HEK293 (cell line): ENCODE measurements at regions not wholly inside any gene's neighbourhood (a gene's known extent, or its start where the extent isn't known, plus 50 kb on each side); places are given as distances from the start of the nearest gene placed in this dataset.

ENCODE experiments used
- CTCF ChIA-PET: fragments of 350-600 bp; formaldehyde crosslinking; extraction: SDS; loops from one replicate; lab custom pipeline; 2021; ENCODE audit warnings: antibody characterized with exemption; lab: Yijun Ruan, JAX
- POLR2A ChIA-PET: fragments of 300-600 bp; formaldehyde crosslinking; extraction: SDS; loops from one replicate; lab custom pipeline; 2020; ENCODE audit warnings: antibody characterized with exemption, inconsistent platforms; lab: Yijun Ruan, JAX
- H3K27ac ChIP-seq: fragments of 200-500 bp; sonication (Bioruptor generic); 2 replicates; pipeline ENCODE4 v1.5.1; 2014; ENCODE audit warnings: low read depth, low read length, control low read depth, inconsistent platforms; ENCODE audit errors: extremely low read depth
- H3K36me3 ChIP-seq, 2 experiments: fragments of 200-500 bp in 1 of 2; sonication (Bioruptor generic) in 1 of 2; 1 replicate in 1 of 2; 2 replicates in 1 of 2; pipeline ENCODE4 v1.5.1; 2014 to 2017; ENCODE audit warnings: inconsistent platforms in 2 of 2, low read length in 2 of 2; ENCODE audit not compliant: control insufficient read depth in 2 of 2, insufficient read depth in 1 of 2
- H3K4me1 ChIP-seq: fragments of 200-500 bp; sonication (Bioruptor generic); 2 replicates; pipeline ENCODE4 v1.5.1; 2014; ENCODE audit warnings: mild to moderate bottlenecking, low read length, inconsistent platforms; ENCODE audit not compliant: control insufficient read depth, insufficient read depth
- H3K4me3 ChIP-seq: 2 replicates; pipeline ENCODE4 v1.5.1; 2011; ENCODE audit warnings: low read depth, mild to moderate bottlenecking, control low read depth, low read length, moderate library complexity
- H3K9me3 ChIP-seq: fragments of 200-500 bp; sonication (Bioruptor generic); 2 replicates; pipeline ENCODE4 v1.5.1; 2014; ENCODE audit warnings: low read depth, low read length, inconsistent platforms; ENCODE audit not compliant: control insufficient read depth, insufficient read depth
- FEZF1 ChIP-seq: fragments of 450-650 bp; formaldehyde crosslinking; IDR thresholded peaks from 2 replicates; pipeline ENCODE4 v1.5.1; 2016; ENCODE audit warnings: missing biosample characterization, missing genetic modification characterization
- MYNN ChIP-seq: fragments of 450-650 bp; formaldehyde crosslinking; IDR thresholded peaks from 2 replicates; pipeline ENCODE4 v1.5.1; 2016; ENCODE audit warnings: missing biosample characterization, missing genetic modification characterization, borderline replicate concordance
- SP3 ChIP-seq: fragments of 450-650 bp; formaldehyde crosslinking; IDR thresholded peaks from 2 replicates; pipeline ENCODE4 v1.5.1; 2016; ENCODE audit warnings: missing biosample characterization, missing genetic modification characterization
- WT1 ChIP-seq: fragments of 450-650 bp; formaldehyde crosslinking; IDR thresholded peaks from 2 replicates; pipeline ENCODE4 v1.5.1; 2016; ENCODE audit warnings: missing biosample characterization, missing genetic modification characterization
- ZBTB17 ChIP-seq: fragments of 450-650 bp; formaldehyde crosslinking; IDR thresholded peaks from 2 replicates; pipeline ENCODE4 v1.5.1; 2016; ENCODE audit warnings: missing biosample characterization, missing genetic modification characterization
- ZEB2 ChIP-seq: fragments of 450-650 bp; formaldehyde crosslinking; IDR thresholded peaks from 2 replicates; pipeline ENCODE4 v1.5.1; 2016; ENCODE audit warnings: missing biosample characterization, missing genetic modification characterization
- ZIC2 ChIP-seq: fragments of 450-650 bp; formaldehyde crosslinking; IDR thresholded peaks from 2 replicates; pipeline ENCODE4 v1.5.1; 2016; ENCODE audit warnings: missing biosample characterization, missing genetic modification characterization
- ZNF132 ChIP-seq: fragments of 450-650 bp; formaldehyde crosslinking; IDR thresholded peaks from 2 replicates; pipeline ENCODE4 v1.5.1; 2017; ENCODE audit warnings: missing biosample characterization, missing genetic modification characterization, borderline replicate concordance
- ZNF157 ChIP-seq: fragments of 450-650 bp; formaldehyde crosslinking; IDR thresholded peaks from 2 replicates; pipeline ENCODE4 v1.5.1; 2016; ENCODE audit warnings: missing biosample characterization, missing genetic modification characterization
- ZNF169 ChIP-seq: fragments of 450-650 bp; formaldehyde crosslinking; IDR thresholded peaks from 2 replicates; pipeline ENCODE4 v1.5.1; 2016; ENCODE audit warnings: missing biosample characterization, missing genetic modification characterization
- ZNF274 ChIP-seq, 2 experiments: fragments of 200-500 bp in 1 of 2; fragments of 450-650 bp in 1 of 2; sonication (Bioruptor generic) in 1 of 2; formaldehyde crosslinking in 1 of 2; IDR thresholded peaks; 2 replicates each; pipeline versions ENCODE4 v1.5.1 to v1.6.1; 2014 to 2016; ENCODE audit warnings: borderline replicate concordance in 1 of 2, inconsistent platforms in 1 of 2, low read length in 1 of 2, missing biosample characterization in 1 of 2, missing genetic modification characterization in 1 of 2
- ZNF416 ChIP-seq: fragments of 450-650 bp; formaldehyde crosslinking; IDR thresholded peaks from 2 replicates; pipeline ENCODE4 v1.5.1; 2016; ENCODE audit warnings: missing biosample characterization, missing genetic modification characterization
- ZNF544 ChIP-seq: fragments of 450-650 bp; formaldehyde crosslinking; IDR thresholded peaks from 2 replicates; pipeline ENCODE4 v1.5.0; 2017; ENCODE audit warnings: missing biosample characterization, missing genetic modification characterization
- ZNF654 ChIP-seq: fragments of 450-650 bp; formaldehyde crosslinking; IDR thresholded peaks from 2 replicates; pipeline ENCODE4 v1.5.1; 2016; ENCODE audit warnings: low read depth, missing biosample characterization, missing genetic modification characterization
- TF ChIP-seq, protein P1 (sequence below): fragments of 450-650 bp; IDR thresholded peaks from 2 replicates; pipeline ENCODE4 v1.5.1; 2018; ENCODE audit warnings: missing biosample characterization, missing genetic modification characterization
- TF ChIP-seq, protein P2 (sequence below): fragments of 450-650 bp; formaldehyde crosslinking; IDR thresholded peaks from 2 replicates; pipeline ENCODE4 v1.5.1; 2016; ENCODE audit warnings: missing biosample characterization, missing genetic modification characterization, borderline replicate concordance
- TF ChIP-seq, protein P3 (sequence below): fragments of 450-650 bp; formaldehyde crosslinking; IDR thresholded peaks from 2 replicates; pipeline ENCODE4 v1.5.1; 2016; ENCODE audit warnings: missing biosample characterization, missing genetic modification characterization

- no peak for TF ChIP-seq FEZF1 (tag by site-specific recombination)
- TF ChIP-seq, protein P1, sequence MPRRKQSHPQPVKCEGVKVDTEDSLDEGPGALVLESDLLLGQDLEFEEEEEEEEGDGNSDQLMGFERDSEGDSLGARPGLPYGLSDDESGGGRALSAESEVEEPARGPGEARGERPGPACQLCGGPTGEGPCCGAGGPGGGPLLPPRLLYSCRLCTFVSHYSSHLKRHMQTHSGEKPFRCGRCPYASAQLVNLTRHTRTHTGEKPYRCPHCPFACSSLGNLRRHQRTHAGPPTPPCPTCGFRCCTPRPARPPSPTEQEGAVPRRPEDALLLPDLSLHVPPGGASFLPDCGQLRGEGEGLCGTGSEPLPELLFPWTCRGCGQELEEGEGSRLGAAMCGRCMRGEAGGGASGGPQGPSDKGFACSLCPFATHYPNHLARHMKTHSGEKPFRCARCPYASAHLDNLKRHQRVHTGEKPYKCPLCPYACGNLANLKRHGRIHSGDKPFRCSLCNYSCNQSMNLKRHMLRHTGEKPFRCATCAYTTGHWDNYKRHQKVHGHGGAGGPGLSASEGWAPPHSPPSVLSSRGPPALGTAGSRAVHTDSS = no peak
- TF ChIP-seq ZNF654 (tag by site-specific recombination) = no peak
- TF ChIP-seq ZIC2 = no peak
- TF ChIP-seq, protein P2, sequence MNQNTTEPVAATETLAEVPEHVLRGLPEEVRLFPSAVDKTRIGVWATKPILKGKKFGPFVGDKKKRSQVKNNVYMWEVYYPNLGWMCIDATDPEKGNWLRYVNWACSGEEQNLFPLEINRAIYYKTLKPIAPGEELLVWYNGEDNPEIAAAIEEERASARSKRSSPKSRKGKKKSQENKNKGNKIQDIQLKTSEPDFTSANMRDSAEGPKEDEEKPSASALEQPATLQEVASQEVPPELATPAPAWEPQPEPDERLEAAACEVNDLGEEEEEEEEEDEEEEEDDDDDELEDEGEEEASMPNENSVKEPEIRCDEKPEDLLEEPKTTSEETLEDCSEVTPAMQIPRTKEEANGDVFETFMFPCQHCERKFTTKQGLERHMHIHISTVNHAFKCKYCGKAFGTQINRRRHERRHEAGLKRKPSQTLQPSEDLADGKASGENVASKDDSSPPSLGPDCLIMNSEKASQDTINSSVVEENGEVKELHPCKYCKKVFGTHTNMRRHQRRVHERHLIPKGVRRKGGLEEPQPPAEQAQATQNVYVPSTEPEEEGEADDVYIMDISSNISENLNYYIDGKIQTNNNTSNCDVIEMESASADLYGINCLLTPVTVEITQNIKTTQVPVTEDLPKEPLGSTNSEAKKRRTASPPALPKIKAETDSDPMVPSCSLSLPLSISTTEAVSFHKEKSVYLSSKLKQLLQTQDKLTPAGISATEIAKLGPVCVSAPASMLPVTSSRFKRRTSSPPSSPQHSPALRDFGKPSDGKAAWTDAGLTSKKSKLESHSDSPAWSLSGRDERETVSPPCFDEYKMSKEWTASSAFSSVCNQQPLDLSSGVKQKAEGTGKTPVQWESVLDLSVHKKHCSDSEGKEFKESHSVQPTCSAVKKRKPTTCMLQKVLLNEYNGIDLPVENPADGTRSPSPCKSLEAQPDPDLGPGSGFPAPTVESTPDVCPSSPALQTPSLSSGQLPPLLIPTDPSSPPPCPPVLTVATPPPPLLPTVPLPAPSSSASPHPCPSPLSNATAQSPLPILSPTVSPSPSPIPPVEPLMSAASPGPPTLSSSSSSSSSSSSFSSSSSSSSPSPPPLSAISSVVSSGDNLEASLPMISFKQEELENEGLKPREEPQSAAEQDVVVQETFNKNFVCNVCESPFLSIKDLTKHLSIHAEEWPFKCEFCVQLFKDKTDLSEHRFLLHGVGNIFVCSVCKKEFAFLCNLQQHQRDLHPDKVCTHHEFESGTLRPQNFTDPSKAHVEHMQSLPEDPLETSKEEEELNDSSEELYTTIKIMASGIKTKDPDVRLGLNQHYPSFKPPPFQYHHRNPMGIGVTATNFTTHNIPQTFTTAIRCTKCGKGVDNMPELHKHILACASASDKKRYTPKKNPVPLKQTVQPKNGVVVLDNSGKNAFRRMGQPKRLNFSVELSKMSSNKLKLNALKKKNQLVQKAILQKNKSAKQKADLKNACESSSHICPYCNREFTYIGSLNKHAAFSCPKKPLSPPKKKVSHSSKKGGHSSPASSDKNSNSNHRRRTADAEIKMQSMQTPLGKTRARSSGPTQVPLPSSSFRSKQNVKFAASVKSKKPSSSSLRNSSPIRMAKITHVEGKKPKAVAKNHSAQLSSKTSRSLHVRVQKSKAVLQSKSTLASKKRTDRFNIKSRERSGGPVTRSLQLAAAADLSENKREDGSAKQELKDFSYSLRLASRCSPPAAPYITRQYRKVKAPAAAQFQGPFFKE = no peak
- no peak for TF ChIP-seq ZEB2 (tag by site-specific recombination)
Observed at GRCh38 chr22:27179161-27179560, 521.8 kb downstream of the MIAT start (continued).

DNA sequence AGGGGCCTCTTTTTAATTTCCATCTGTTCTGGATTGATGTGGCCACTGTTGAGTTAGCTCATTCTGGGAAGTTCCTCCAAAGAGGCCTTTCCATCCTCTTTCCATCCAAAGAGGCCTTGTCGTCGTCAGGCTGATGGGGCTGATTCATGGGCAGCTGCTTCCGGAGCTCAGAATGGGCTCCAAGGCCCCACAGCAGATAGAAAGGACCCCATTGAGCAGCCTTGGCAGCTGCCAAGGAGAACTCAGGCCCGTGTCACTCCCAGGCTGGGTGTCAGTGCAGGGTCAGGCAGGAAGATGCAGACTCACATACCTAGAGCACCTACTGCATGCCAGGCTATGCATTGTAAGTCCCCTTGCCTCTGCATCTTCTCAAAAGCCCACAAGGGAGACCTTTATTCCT, 524.1 kb downstream of the MIAT start:
- no peaks in the 10 kb centered on the region for H3K36me3 ChIP-seq
- no peaks in the 10 kb centered on the region for H3K4me1 ChIP-seq
- no peak overlapping the region for H3K4me3 ChIP-seq
- ChIA-PET CTCF (interaction anchor here (1.3 kb wide), 1 partner anchor 13 kb away, joined by 3 read pairs; no protein-coding TSS in a partner anchor), POLR2A (no interaction called here)
- TF ChIP-seq ZNF274 (IDR thresholded peaks at IDR 0.05; ENCODE audit: low read length) (no peak), ZNF274 (tag by site-specific recombination; IDR thresholded peaks at IDR 0.05; ENCODE audit: borderline replicate concordance) (no peak), ZBTB17 (no peak), ZNF169 (no peak), ZNF416 (tag by site-specific recombination) (no peak), MYNN (tag by site-specific recombination) (no peak), ZNF132 (tag by site-specific recombination) (no peak), ZNF157 (tag by site-specific recombination) (no peak), ZNF544 (tag by site-specific recombination) (no peak), SP3 (tag by site-specific recombination) (no peak), WT1 (tag by site-specific recombination) (no peak)
- TF ChIP-seq, protein P3, sequence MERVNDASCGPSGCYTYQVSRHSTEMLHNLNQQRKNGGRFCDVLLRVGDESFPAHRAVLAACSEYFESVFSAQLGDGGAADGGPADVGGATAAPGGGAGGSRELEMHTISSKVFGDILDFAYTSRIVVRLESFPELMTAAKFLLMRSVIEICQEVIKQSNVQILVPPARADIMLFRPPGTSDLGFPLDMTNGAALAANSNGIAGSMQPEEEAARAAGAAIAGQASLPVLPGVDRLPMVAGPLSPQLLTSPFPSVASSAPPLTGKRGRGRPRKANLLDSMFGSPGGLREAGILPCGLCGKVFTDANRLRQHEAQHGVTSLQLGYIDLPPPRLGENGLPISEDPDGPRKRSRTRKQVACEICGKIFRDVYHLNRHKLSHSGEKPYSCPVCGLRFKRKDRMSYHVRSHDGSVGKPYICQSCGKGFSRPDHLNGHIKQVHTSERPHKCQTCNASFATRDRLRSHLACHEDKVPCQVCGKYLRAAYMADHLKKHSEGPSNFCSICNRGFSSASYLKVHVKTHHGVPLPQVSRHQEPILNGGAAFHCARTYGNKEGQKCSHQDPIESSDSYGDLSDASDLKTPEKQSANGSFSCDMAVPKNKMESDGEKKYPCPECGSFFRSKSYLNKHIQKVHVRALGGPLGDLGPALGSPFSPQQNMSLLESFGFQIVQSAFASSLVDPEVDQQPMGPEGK (tag by site-specific recombination) = no peak
- no peaks in the 10 kb centered on the region for H3K9me3 ChIP-seq
- no peak overlapping the region for H3K27ac ChIP-seq
